Omental fat pad (tissue), 3 donors: ENCODE measurements at regions not wholly inside any gene's neighbourhood (a gene's known extent, or its start where the extent isn't known, plus 50 kb on each side); places are given as distances from the start of the nearest gene placed in this dataset.

Source experiments
- ATAC-seq: fragments of 150-250 bp; one replicate; pipeline ENCODE4 v1.9.1; 2016; ENCODE audit warnings: mild to moderate bottlenecking, moderate library complexity; ENCODE audit not compliant: low FRiP score
- DNase-seq: peaks from one replicate; pipeline ENCODE4 v3.0.0-alpha.2; 2019; ENCODE audit warnings: low spot score
- CTCF ChIP-seq, 3 donors: fragments of 450-650 bp; IDR thresholded peaks; one replicate each; pipeline ENCODE4 v1.5.1; 2016 to 2017; ENCODE audit warnings: antibody characterized with exemption in 3 of 3, mild to moderate bottlenecking in 3 of 3, moderate library complexity in 2 of 3

- DNase-seq (no peak), ATAC-seq (no peak)
- TF ChIP-seq CTCF (IDR thresholded peaks at IDR 0.05), result no peak
These were observed 406.3 kb upstream of the HS6ST1 start for GRCh38 chr2:128724972-128725371.

GRCh38 chr2:128726236-128726635 lies 407.6 kb upstream of the HS6ST1 start:
- no peak for ATAC-seq
- no peak for DNase-seq

DNA sequence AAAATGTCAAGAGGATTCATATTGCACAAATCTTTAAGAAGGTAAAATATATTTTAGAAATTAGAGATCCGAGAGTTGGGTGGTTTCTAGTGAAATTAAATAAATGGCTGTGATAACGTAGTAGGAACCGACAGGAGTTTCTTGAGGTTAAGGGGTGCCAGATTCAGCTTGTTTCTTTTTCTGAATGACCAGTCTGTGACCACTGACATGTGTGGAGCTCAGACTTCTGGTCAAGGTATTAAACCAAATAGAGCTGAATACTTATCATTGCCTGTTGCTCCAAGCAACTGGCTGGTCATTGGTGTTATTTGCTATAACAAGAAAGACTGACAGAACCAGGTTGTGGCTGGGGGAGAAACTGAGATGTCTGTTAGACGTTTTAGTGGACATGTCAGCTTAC lies 408.2 kb upstream of the HS6ST1 start:
- TF ChIP-seq CTCF (IDR thresholded peaks at IDR 0.05), result no peak
- DNase-seq, result no peak
- no peak for ATAC-seq

More at GRCh38 chr2:128726236-128726635, 407.6 kb upstream of the HS6ST1 start:
- TF ChIP-seq CTCF (IDR thresholded peaks at IDR 0.05), result no peak

DNA sequence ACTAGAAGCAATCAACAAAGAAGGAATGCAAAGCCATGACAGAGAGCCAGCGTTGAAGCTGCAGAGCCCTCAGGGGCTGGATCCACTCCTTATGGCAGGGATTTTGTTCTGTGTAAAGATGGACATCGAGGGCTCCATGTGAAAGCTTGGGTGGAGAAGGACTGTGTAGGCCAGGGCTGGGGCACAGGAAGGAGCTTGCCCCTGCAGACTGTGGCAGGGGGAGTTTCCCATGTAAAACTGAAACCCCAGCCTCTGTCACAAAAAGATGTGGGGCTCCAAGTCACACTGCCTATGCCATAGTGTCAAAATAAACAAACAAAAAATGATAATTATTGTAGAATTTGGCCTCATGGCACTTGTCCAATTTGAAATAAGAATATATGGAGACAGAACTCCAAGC lies 408.7 kb upstream of the HS6ST1 start:
- TF ChIP-seq CTCF (IDR thresholded peaks at IDR 0.05), result no peak
- ATAC-seq (no peak), DNase-seq (no peak)

GRCh38 chr2:128727914-128728313 lies 409.2 kb upstream of the HS6ST1 start:
- no peak for TF ChIP-seq CTCF (IDR thresholded peaks at IDR 0.05)
- ATAC-seq, result peak; percentile 77
- DNase-seq, result no peak

- ATAC-seq (no peak), DNase-seq (no peak)
- no peak for TF ChIP-seq CTCF (IDR thresholded peaks at IDR 0.05)
These were observed 410.4 kb upstream of the HS6ST1 start for GRCh38 chr2:128729051-128729450.

- DNase-seq, result no peak
- no peak for TF ChIP-seq CTCF (IDR thresholded peaks at IDR 0.05)
- no peak for ATAC-seq
These were observed 413.5 kb upstream of the HS6ST1 start for GRCh38 chr2:128731994-128732650.
